Uterus (tissue), 3 donors: ENCODE measurements at regions not wholly inside any gene's neighbourhood (a gene's known extent, or its start where the extent isn't known, plus 50 kb on each side); places are given as distances from the start of the nearest gene placed in this dataset.
"Not testable (repeated sequence)": the region's sequence is repeated elsewhere in the genome, so short reads cannot be mapped to it uniquely, and the experiment has no call there.

Experiments used
- DNase-seq, 2 donors: peaks; one replicate each; pipeline ENCODE4 v3.0.0-alpha.2; 2019 to 2020
- H3K27ac ChIP-seq, 2 donors: fragments of 200-600 bp; sonication (generic); 1 replicate in 1 of 2; 2 replicates in 1 of 2; pipeline ENCODE4 v1.5.1; 2016 to 2018
- H3K27me3 ChIP-seq, 2 donors: fragments of 200-600 bp; sonication (generic); one replicate each; pipeline ENCODE4 v1.5.1; 2018 to 2019; ENCODE audit warnings: control low read depth in 1 of 2
- H3K36me3 ChIP-seq, 2 donors: fragments of 200-600 bp; sonication (generic); one replicate each; pipeline ENCODE4 v1.5.1; 2019; ENCODE audit warnings: control low read depth in 1 of 2
- H3K4me1 ChIP-seq, 2 donors: fragments of 200-600 bp; sonication (generic); one replicate each; pipeline ENCODE4 v1.5.1; 2018 to 2019; ENCODE audit warnings: control low read depth in 1 of 2
- H3K4me3 ChIP-seq, 2 donors: fragments of 200-600 bp; sonication (generic); 1 replicate in 1 of 2; 2 replicates in 1 of 2; pipeline ENCODE4 v1.5.1; 2018 to 2019; ENCODE audit warnings: mild to moderate bottlenecking in 1 of 2
- H3K9me3 ChIP-seq, 2 donors: fragments of 200-600 bp; sonication (generic); one replicate each; pipeline ENCODE4 v1.5.1; 2019; ENCODE audit warnings: control low read depth in 1 of 2
- CTCF ChIP-seq, 4 experiments: fragments of 200-600 bp in 2 of 4; fragments of 450-650 bp in 2 of 4; sonication (generic) in 2 of 4; IDR thresholded peaks; one replicate each; pipeline ENCODE4 v1.5.1; 2016 to 2019; ENCODE audit warnings: antibody characterized with exemption in 4 of 4, mild to moderate bottlenecking in 2 of 4, moderate library complexity in 1 of 4
- POLR2A ChIP-seq, 2 donors: fragments of 450-650 bp; IDR thresholded peaks; one replicate each; pipeline ENCODE4 v1.6.1; 2016; ENCODE audit warnings: antibody characterized with exemption in 2 of 2, mild to moderate bottlenecking in 1 of 2, moderate library complexity in 1 of 2
- intact Hi-C: fragments of 100-400 bp; cut with DNase I; formaldehyde crosslinking; loops from one replicate; pipeline ENCODE4 v1.15.1; 2023; ENCODE audit warnings: low total_unique reads
- donor health status: DM: yes; HTN: yes; CAD: no.

GRCh38 chr12:61584943-61585342 lies 675.3 kb upstream of the USP15 start:
- H3K9me3 ChIP-seq: no peaks in the 10 kb centered on the region
- no peaks in the 10 kb centered on the region for H3K4me1 ChIP-seq
- H3K4me3 ChIP-seq: no peak overlapping the region
- no peak for DNase-seq
- no peaks in the 10 kb centered on the region for H3K27me3 ChIP-seq
- TF ChIP-seq POLR2A (IDR thresholded peaks at IDR 0.05) (no peak), CTCF (IDR thresholded peaks at IDR 0.05) (no peak)
- intact Hi-C loops: no loop called here
- H3K27ac ChIP-seq: no peak overlapping the region
- H3K36me3 ChIP-seq: no peaks in the 10 kb centered on the region

- H3K4me3 ChIP-seq, H3K27me3 ChIP-seq, H3K4me1 ChIP-seq, H3K9me3 ChIP-seq, H3K27ac ChIP-seq, intact Hi-C loops, DNase-seq, H3K36me3 ChIP-seq: not testable (repeated sequence)
Observed at GRCh38 chr12:61590864-61591263, 669.3 kb upstream of the USP15 start.

GRCh38 chr12:61610143-61610542 lies 650.1 kb upstream of the USP15 start:
- no peak for TF ChIP-seq POLR2A (IDR thresholded peaks at IDR 0.05)
- no peak for TF ChIP-seq CTCF (IDR thresholded peaks at IDR 0.05)
- no peak overlapping the region for H3K4me3 ChIP-seq
- H3K36me3 ChIP-seq: no peaks in the 10 kb centered on the region
- no peaks in the 10 kb centered on the region for H3K4me1 ChIP-seq
- no peaks in the 10 kb centered on the region for H3K9me3 ChIP-seq
- no peak overlapping the region for H3K27ac ChIP-seq
- no peaks in the 10 kb centered on the region for H3K27me3 ChIP-seq
- intact Hi-C loops: no loop called here
- DNase-seq: no peak

- Histone ChIP-seq H3K4me3 (no peak overlapping the region), H3K36me3 (no peaks in the 10 kb centered on the region), H3K9me3 (no peaks in the 10 kb centered on the region), H3K4me1 (no peaks in the 10 kb centered on the region), H3K27me3 (no peaks in the 10 kb centered on the region), H3K27ac (no peak overlapping the region)
- no peak for TF ChIP-seq POLR2A (IDR thresholded peaks at IDR 0.05)
- no peak for TF ChIP-seq CTCF (IDR thresholded peaks at IDR 0.05)
- intact Hi-C loops: no loop called here
- no peak for DNase-seq
Observed at GRCh38 chr12:61629702-61630101, 630.5 kb upstream of the USP15 start.

GRCh38 chr12:61646639-61647038 lies 613.6 kb upstream of the USP15 start:
- H3K4me3 ChIP-seq: no peak overlapping the region
- DNase-seq: no peak
- H3K4me1 ChIP-seq: no peaks in the 10 kb centered on the region
- H3K27ac ChIP-seq: no peak overlapping the region
- intact Hi-C loops: no loop called here
- no peak for TF ChIP-seq POLR2A (IDR thresholded peaks at IDR 0.05)
- no peak for TF ChIP-seq CTCF (IDR thresholded peaks at IDR 0.05)
- no peaks in the 10 kb centered on the region for H3K27me3 ChIP-seq
- H3K36me3 ChIP-seq: no peaks in the 10 kb centered on the region
- no peaks in the 10 kb centered on the region for H3K9me3 ChIP-seq

- TF ChIP-seq CTCF (IDR thresholded peaks at IDR 0.05) (no peak), POLR2A (IDR thresholded peaks at IDR 0.05) (no peak)
- no peaks in the 10 kb centered on the region for H3K36me3 ChIP-seq
- no peaks in the 10 kb centered on the region for H3K9me3 ChIP-seq
- H3K4me3 ChIP-seq: no peak overlapping the region
- intact Hi-C loops: no loop called here
- no peak overlapping the region for H3K27ac ChIP-seq
- no peaks in the 10 kb centered on the region for H3K27me3 ChIP-seq
- no peaks in the 10 kb centered on the region for H3K4me1 ChIP-seq
- no peak for DNase-seq
Observed at GRCh38 chr12:61647566-61647965, 612.6 kb upstream of the USP15 start.
